Caco-2 (cell line): ENCODE measurements at regions not wholly inside any gene's neighbourhood (a gene's known extent, or its start where the extent isn't known, plus 50 kb on each side); places are given as distances from the start of the nearest gene placed in this dataset.

ENCODE experiments used
- BruUV-seq: library from RNA; stranded (reverse); fragments of 400-500 nt; replicated peaks from 2 replicates; lab custom pipeline; 2021; lab: Mats Ljungman, UMichigan
- CTCF ChIA-PET: fragments of 300-600 bp; sonication (Branson Sonifier 250); formaldehyde crosslinking; loops from one replicate; lab custom pipeline; 2022; ENCODE audit warnings: antibody characterized with exemption; lab: Charles Lee
- POLR2A ChIA-PET: fragments of 300-600 bp; sonication (Branson Sonifier 250); formaldehyde crosslinking; loops from one replicate; lab custom pipeline; 2022; ENCODE audit warnings: antibody characterized with exemption; lab: Charles Lee
- DNase-seq, 2 experiments: peaks; one replicate each; pipeline versions ENCODE4 v3.0.0 to v3.0.0-alpha.2; 2020 to 2022
- H3K27me3 ChIP-seq: replicated peaks from 2 replicates; pipeline ENCODE4 v1.6.0; 2011; ENCODE audit warnings: low read length; ENCODE audit not compliant: control insufficient read depth, insufficient read depth
- H3K36me3 ChIP-seq: 2 replicates; pipeline ENCODE4 v1.5.1; 2011; ENCODE audit warnings: low read length; ENCODE audit not compliant: control insufficient read depth, insufficient read depth
- H3K4me1 ChIP-seq: fragments of 250-450 bp; sonication (Bioruptor Pico); 2 replicates; pipeline ENCODE4 v1.5.1; 2020; ENCODE audit warnings: mild to moderate bottlenecking
- H3K4me3 ChIP-seq: 2 replicates; pipeline ENCODE4 v1.5.1; 2011; ENCODE audit warnings: low read depth, mild to moderate bottlenecking, control low read depth, low read length
- H3K9me3 ChIP-seq: fragments of 250-450 bp; sonication (Bioruptor Pico); 2 replicates; pipeline ENCODE4 v1.5.1; 2020; ENCODE audit warnings: mild to moderate bottlenecking, moderate library complexity
- H3K27ac Mint-ChIP-seq: one replicate; pipeline ENCODE4 v1.8.0; 2022; ENCODE audit warnings: mixed read lengths; ENCODE audit not compliant: unreplicated experiment
- H3K27me3 Mint-ChIP-seq: one replicate; pipeline ENCODE4 v1.8.0; 2022; ENCODE audit warnings: mixed read lengths; ENCODE audit not compliant: insufficient read depth, unreplicated experiment
- H3K36me3 Mint-ChIP-seq: one replicate; pipeline ENCODE4 v1.8.0; 2022; ENCODE audit warnings: mild to moderate bottlenecking, mixed read lengths; ENCODE audit not compliant: insufficient read depth, unreplicated experiment
- H3K4me1 Mint-ChIP-seq: one replicate; pipeline ENCODE4 v1.8.0; 2022; ENCODE audit warnings: low read depth, mixed read lengths; ENCODE audit not compliant: unreplicated experiment
- H3K4me3 Mint-ChIP-seq: one replicate; pipeline ENCODE4 v1.8.0; 2022; ENCODE audit warnings: mild to moderate bottlenecking, moderate library complexity, mixed read lengths; ENCODE audit not compliant: unreplicated experiment
- H3K9me3 Mint-ChIP-seq: one replicate; pipeline ENCODE4 v1.8.0; 2022; ENCODE audit warnings: mixed read lengths; ENCODE audit not compliant: unreplicated experiment
- intact Hi-C: fragments of 100-400 bp; cut with micrococcal nuclease; formaldehyde crosslinking; loops from one replicate; pipeline ENCODE4 v1.10.0; 2022; ENCODE audit not compliant: unreplicated experiment
- TF ChIP-seq, protein P1 (sequence below), 2 experiments: fragments of 200-600 bp in 1 of 2; IDR thresholded peaks; 1 replicate in 1 of 2; 2 replicates in 1 of 2; pipeline versions ENCODE4 v1.5.1 to v1.8.0; 2011 to 2022; ENCODE audit warnings: antibody characterized with exemption in 1 of 2, control low read depth in 1 of 2, inconsistent platforms in 1 of 2, low read depth in 1 of 2, low read length in 1 of 2, mild to moderate bottlenecking in 1 of 2, moderate library complexity in 1 of 2; ENCODE audit not compliant: insufficient read depth in 1 of 2, severe bottlenecking in 1 of 2, unreplicated experiment in 1 of 2

- no peak overlapping the region for H3K27ac Mint-ChIP-seq
- POLR2A ChIA-PET: no interaction called here
- no peaks in the 10 kb centered on the region for H3K9me3 Mint-ChIP-seq
- no peaks in the 10 kb centered on the region for H3K36me3 Mint-ChIP-seq
- H3K36me3 ChIP-seq: no peaks in the 10 kb centered on the region
- BruUV-seq: no TSS peak
- H3K4me3 Mint-ChIP-seq: no peak overlapping the region
- intact Hi-C loops: loop anchor here (10.0 kb wide), 1 partner anchor 430 kb away; no protein-coding TSS in a partner anchor
- no peaks in the 10 kb centered on the region for H3K4me1 ChIP-seq
- H3K27me3 Mint-ChIP-seq: no peaks in the 10 kb centered on the region
- CTCF ChIA-PET: no interaction called here
- H3K4me3 ChIP-seq: no peak overlapping the region
- TF ChIP-seq, protein P1, sequence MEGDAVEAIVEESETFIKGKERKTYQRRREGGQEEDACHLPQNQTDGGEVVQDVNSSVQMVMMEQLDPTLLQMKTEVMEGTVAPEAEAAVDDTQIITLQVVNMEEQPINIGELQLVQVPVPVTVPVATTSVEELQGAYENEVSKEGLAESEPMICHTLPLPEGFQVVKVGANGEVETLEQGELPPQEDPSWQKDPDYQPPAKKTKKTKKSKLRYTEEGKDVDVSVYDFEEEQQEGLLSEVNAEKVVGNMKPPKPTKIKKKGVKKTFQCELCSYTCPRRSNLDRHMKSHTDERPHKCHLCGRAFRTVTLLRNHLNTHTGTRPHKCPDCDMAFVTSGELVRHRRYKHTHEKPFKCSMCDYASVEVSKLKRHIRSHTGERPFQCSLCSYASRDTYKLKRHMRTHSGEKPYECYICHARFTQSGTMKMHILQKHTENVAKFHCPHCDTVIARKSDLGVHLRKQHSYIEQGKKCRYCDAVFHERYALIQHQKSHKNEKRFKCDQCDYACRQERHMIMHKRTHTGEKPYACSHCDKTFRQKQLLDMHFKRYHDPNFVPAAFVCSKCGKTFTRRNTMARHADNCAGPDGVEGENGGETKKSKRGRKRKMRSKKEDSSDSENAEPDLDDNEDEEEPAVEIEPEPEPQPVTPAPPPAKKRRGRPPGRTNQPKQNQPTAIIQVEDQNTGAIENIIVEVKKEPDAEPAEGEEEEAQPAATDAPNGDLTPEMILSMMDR (IDR thresholded peaks at IDR 0.05; ENCODE audit: insufficient read depth in 1 of 2, low read depth in 1 of 2, low read length in 1 of 2, severe bottlenecking in 1 of 2, unreplicated experiment in 1 of 2): no peak
- no peaks in the 10 kb centered on the region for H3K4me1 Mint-ChIP-seq
- no peaks in the 10 kb centered on the region for H3K27me3 ChIP-seq
- H3K9me3 ChIP-seq: no peaks in the 10 kb centered on the region
- DNase-seq: no peak
These were observed 552.1 kb upstream of the FBXO33 start for GRCh38 chr14:39984323-39984722.

DNA sequence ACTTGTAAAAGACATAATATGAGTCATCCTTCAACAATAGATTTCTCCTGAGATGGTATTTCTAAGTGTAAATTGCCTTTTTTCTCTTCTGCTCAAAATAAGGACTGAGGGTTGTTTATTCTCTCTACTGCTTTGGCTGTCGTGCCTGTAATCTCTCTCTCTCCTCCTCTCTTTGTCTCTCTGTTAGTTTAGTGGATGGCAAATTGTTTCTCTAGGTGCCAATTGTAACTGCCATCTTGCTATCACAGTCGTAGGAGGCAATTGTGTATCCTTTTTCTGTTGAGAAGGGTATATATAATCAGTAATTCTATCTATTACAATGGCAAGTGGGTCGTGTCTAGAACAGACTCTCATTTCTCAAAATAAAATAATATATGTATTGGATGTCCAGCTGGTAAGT is 545.0 kb upstream of the FBXO33 start:
- Histone ChIP-seq H3K4me3 (no peak overlapping the region), H3K27me3 (no peaks in the 10 kb centered on the region), H3K9me3 (no peaks in the 10 kb centered on the region), H3K4me1 (no peaks in the 10 kb centered on the region), H3K36me3 (no peaks in the 10 kb centered on the region)
- H3K27ac Mint-ChIP-seq: no peak overlapping the region
- intact Hi-C loops: no loop called here
- BruUV-seq: no TSS peak
- POLR2A ChIA-PET: no interaction called here
- H3K27me3 Mint-ChIP-seq: no peaks in the 10 kb centered on the region
- no peaks in the 10 kb centered on the region for H3K4me1 Mint-ChIP-seq
- H3K9me3 Mint-ChIP-seq: no peaks in the 10 kb centered on the region
- no peak overlapping the region for H3K4me3 Mint-ChIP-seq
- H3K36me3 Mint-ChIP-seq: no peaks in the 10 kb centered on the region
- no peak for DNase-seq
- TF ChIP-seq, protein P1 (IDR thresholded peaks at IDR 0.05; ENCODE audit: insufficient read depth in 1 of 2, low read depth in 1 of 2, low read length in 1 of 2, severe bottlenecking in 1 of 2, unreplicated experiment in 1 of 2): no peak
- CTCF ChIA-PET: no interaction called here

GRCh38 chr14:39974036-39974435 is 541.8 kb upstream of the FBXO33 start:
- no peaks in the 10 kb centered on the region for H3K36me3 ChIP-seq
- no peaks in the 10 kb centered on the region for H3K4me1 Mint-ChIP-seq
- intact Hi-C loops: no loop called here
- H3K27me3 ChIP-seq: no peaks in the 10 kb centered on the region
- no peaks in the 10 kb centered on the region for H3K27me3 Mint-ChIP-seq
- no peak for DNase-seq
- TF ChIP-seq, protein P1 (IDR thresholded peaks at IDR 0.05; ENCODE audit: insufficient read depth in 1 of 2, low read depth in 1 of 2, low read length in 1 of 2, severe bottlenecking in 1 of 2, unreplicated experiment in 1 of 2): no peak
- H3K4me3 ChIP-seq: no peak overlapping the region
- no peaks in the 10 kb centered on the region for H3K9me3 Mint-ChIP-seq
- no peaks in the 10 kb centered on the region for H3K4me1 ChIP-seq
- BruUV-seq: no TSS peak
- CTCF ChIA-PET: no interaction called here
- no peak overlapping the region for H3K4me3 Mint-ChIP-seq
- no peaks in the 10 kb centered on the region for H3K36me3 Mint-ChIP-seq
- no peak overlapping the region for H3K27ac Mint-ChIP-seq
- POLR2A ChIA-PET: no interaction called here
- no peaks in the 10 kb centered on the region for H3K9me3 ChIP-seq
